K562 (cell line): ENCODE measurements at regions not wholly inside any gene's neighbourhood (a gene's known extent, or its start where the extent isn't known, plus 50 kb on each side); places are given as distances from the start of the nearest gene placed in this dataset.

Experiments
- ATAC-seq: fragments of 200-7000 bp; cut with Tn5 transposase; 3 replicates; pipeline ENCODE4 v1.9.1; 2020; ENCODE audit warnings: moderate library complexity
- BruUV-seq: library from RNA; stranded (reverse); fragments of 400-500 nt; replicated peaks from 2 replicates; lab custom pipeline; 2021; lab: Mats Ljungman, UMichigan
- CTCF ChIA-PET: fragments of 300-600 bp; formaldehyde crosslinking; extraction: SDS; loops from one replicate; lab custom pipeline; 2021; ENCODE audit warnings: low intra/inter-chr PET ratio; lab: Yijun Ruan, JAX
- POLR2A ChIA-PET: fragments of 300-600, 350-650 bp; sonication (Branson Sonifier 250); formaldehyde crosslinking; extraction: SDS; loops from one replicate; lab custom pipeline; 2021; ENCODE audit warnings: antibody characterized with exemption, inconsistent platforms; lab: Yijun Ruan, JAX
- DNase-seq, 4 experiments: peaks; one replicate each; pipeline versions ENCODE4 v3.0.0 to v3.0.0-alpha.2; 2011 to 2018; ENCODE audit warnings: low spot score in 3 of 4, mixed read lengths in 3 of 4; ENCODE audit errors: extremely low read depth in 1 of 4
- FAIRE-seq: peaks from 2 replicates; lab custom pipeline; 2011; peaks lifted over from hg19 to GRCh38; lab: Jason Lieb, UNC
- H2AFZ ChIP-seq: 2 replicates; pipeline ENCODE4 v1.6.0; 2011; ENCODE audit warnings: low read depth, low read length, control low read depth, inconsistent platforms
- H3K27ac ChIP-seq: fragments of 200-600 bp; 3 replicates; pipeline ENCODE4 v1.8.0; 2011; ENCODE audit warnings: low read depth, mild to moderate bottlenecking, control low read depth, inconsistent platforms, low read length, moderate library complexity, mixed read lengths; ENCODE audit errors: extremely low read depth
- H3K27me3 ChIP-seq, 2 experiments: fragments of 300-600 bp in 1 of 2; 2 replicates in 1 of 2; 3 replicates in 1 of 2; pipeline versions ENCODE4 v1.6.0 to v1.8.0; 2011; ENCODE audit warnings: inconsistent platforms in 2 of 2, low read length in 2 of 2, mild to moderate bottlenecking in 1 of 2, mixed read lengths in 1 of 2, moderate library complexity in 1 of 2; ENCODE audit not compliant: control insufficient read depth in 2 of 2, insufficient read depth in 2 of 2
- H3K36me3 ChIP-seq: fragments of 300-600 bp; 3 replicates; pipeline ENCODE4 v1.8.0; 2011; ENCODE audit warnings: mild to moderate bottlenecking, low read length, inconsistent platforms; ENCODE audit not compliant: control insufficient read depth, insufficient read depth
- H3K4me1 ChIP-seq, 2 experiments: fragments of 200-600 bp in 1 of 2; replicated peaks in 1 of 2; 2 replicates in 1 of 2; 3 replicates in 1 of 2; pipeline versions ENCODE4 v1.5.1 to v1.8.0; 2011; ENCODE audit warnings: inconsistent platforms in 2 of 2, low read length in 2 of 2, mild to moderate bottlenecking in 1 of 2, mixed read lengths in 1 of 2, moderate library complexity in 1 of 2; ENCODE audit not compliant: control insufficient read depth in 2 of 2, insufficient read depth in 2 of 2
- H3K4me2 ChIP-seq: 2 replicates; pipeline ENCODE4 v1.6.1; 2011; ENCODE audit warnings: low read length, control low read depth, inconsistent platforms, mixed read lengths; ENCODE audit not compliant: insufficient read depth
- H3K4me3 ChIP-seq: fragments of 200-600 bp; sonication (generic), shearing (Covaris generic); 2 replicates; pipeline ENCODE4 v1.5.1; 2016; ENCODE audit warnings: control low read depth, inconsistent platforms
- H3K79me2 ChIP-seq: fragments of 200-600 bp; 3 replicates; pipeline ENCODE4 v1.8.0; 2011; ENCODE audit warnings: low read length, inconsistent platforms; ENCODE audit not compliant: control insufficient read depth, insufficient read depth
- H3K9ac ChIP-seq, 2 experiments: 2 replicates each; pipeline versions ENCODE4 v1.6.0 to v1.6.1; 2011; ENCODE audit warnings: low read depth in 2 of 2, low read length in 2 of 2, control low read depth in 1 of 2, inconsistent platforms in 1 of 2, mild to moderate bottlenecking in 1 of 2, mixed read lengths in 1 of 2; ENCODE audit not compliant: insufficient read depth in 1 of 2
- H3K9me1 ChIP-seq: one replicate; pipeline ENCODE4 v1.6.0; 2011; ENCODE audit warnings: inconsistent platforms, mild to moderate bottlenecking, low read length, moderate library complexity; ENCODE audit not compliant: control insufficient read depth, insufficient read depth
- H3K9me3 ChIP-seq: replicated peaks from 2 replicates; pipeline ENCODE4 v1.5.1; 2011; ENCODE audit warnings: low read depth, low read length, inconsistent platforms; ENCODE audit not compliant: control insufficient read depth, insufficient read depth
- H4K20me1 ChIP-seq: replicated peaks from 2 replicates; pipeline ENCODE4 v1.6.1; 2011; ENCODE audit warnings: low read length, inconsistent platforms, mixed read lengths; ENCODE audit not compliant: control insufficient read depth, insufficient read depth
- BRCA1 ChIP-seq, 2 experiments: fragments of 450-650 bp in 1 of 2; sonication (generic) in 1 of 2; formaldehyde crosslinking in 1 of 2; IDR thresholded peaks; 2 replicates each; pipeline versions ENCODE4 v1.5.0 to v1.6.1; 2017 to 2020; ENCODE audit warnings: mild to moderate bottlenecking in 1 of 2, missing genetic modification reagents in 1 of 2
- BRD4 ChIP-seq: fragments of 200-600 bp; sonication (generic); IDR thresholded peaks from 2 replicates; pipeline ENCODE4 v1.6.1; 2017; ENCODE audit warnings: inconsistent platforms
- CEBPB ChIP-seq: fragments of 450-650 bp; IDR thresholded peaks from 2 replicates; pipeline ENCODE4 v1.6.1; 2016; ENCODE audit warnings: missing genetic modification characterization, missing compliant biosample characterization
- ESRRB ChIP-seq: fragments of 250-450 bp; sonication (Bioruptor Pico); IDR thresholded peaks from 2 replicates; pipeline ENCODE4 v1.5.0; 2020; ENCODE audit warnings: mild to moderate bottlenecking, moderate library complexity, borderline replicate concordance
- ETV1 ChIP-seq: fragments of 450-650 bp; conservative IDR thresholded peaks from 2 replicates; pipeline ENCODE4 v1.6.1; 2016; ENCODE audit warnings: missing genetic modification characterization, control low read depth, low read depth, missing compliant biosample characterization
- HOXB6 ChIP-seq: fragments of 250-450 bp; sonication (Bioruptor Pico); IDR thresholded peaks from 2 replicates; pipeline ENCODE4 v1.5.1; 2022; ENCODE audit warnings: mild to moderate bottlenecking, borderline replicate concordance
- IFI16 ChIP-seq: fragments of 250-450 bp; sonication (Bioruptor Pico); IDR thresholded peaks from 2 replicates; pipeline ENCODE4 v2.1.2; 2022; ENCODE audit warnings: mild to moderate bottlenecking, inconsistent platforms
- IRF9 ChIP-seq: fragments of 450-650 bp; IDR thresholded peaks from 2 replicates; pipeline ENCODE4 v1.6.1; 2016; ENCODE audit warnings: missing biosample characterization, missing genetic modification characterization
- NCOA1 ChIP-seq: fragments of 450-650 bp; IDR thresholded peaks from 2 replicates; pipeline ENCODE4 v1.6.1; 2016; ENCODE audit warnings: low read depth
- PHF8 ChIP-seq: fragments of 200-600 bp; sonication (generic); IDR thresholded peaks from 2 replicates; pipeline ENCODE4 v1.6.1; 2012; ENCODE audit warnings: mixed run types, mild to moderate bottlenecking, inconsistent platforms, low read length, moderate library complexity, borderline replicate concordance
- ZNF436 ChIP-seq: fragments of 250-450, 450-650 bp; sonication (Bioruptor Pico); formaldehyde crosslinking; IDR thresholded peaks from 2 replicates; pipeline ENCODE4 v1.7.0; 2020; ENCODE audit warnings: mild to moderate bottlenecking
- ZNF785 ChIP-seq: fragments of 250-450 bp; sonication (Bioruptor Pico); IDR thresholded peaks from 2 replicates; pipeline ENCODE4 v1.4.0; 2020; ENCODE audit warnings: mild to moderate bottlenecking
- in situ Hi-C: fragments of 300-500 bp; cut with MboI; formaldehyde crosslinking; loops from 4 replicates; pipeline ENCODE4 v1.15.0; 2018; ENCODE audit warnings: inconsistent platforms, mixed read lengths
- intact Hi-C: fragments of 100-400 bp; cut with micrococcal nuclease; formaldehyde crosslinking; loops from 2 replicates; pipeline ENCODE4 v1.14.2; 2022

- BruUV-seq = no TSS peak
- in situ Hi-C loops = no loop called here
- no peak overlapping the region for H3K4me2 ChIP-seq
- CTCF ChIA-PET = no interaction called here
- no peak overlapping the region for H3K9ac ChIP-seq
- POLR2A ChIA-PET = no interaction called here
- no peak for TF ChIP-seq HOXB6 (CRISPR knock-in tag)
- TF ChIP-seq CEBPB (tag) = no peak
- no peak for TF ChIP-seq IRF9
- no peak for TF ChIP-seq ETV1 (tag)
- no peak for TF ChIP-seq BRD4
- TF ChIP-seq BRCA1 (IDR thresholded peaks at IDR 0.05) = no peak
- no peak for TF ChIP-seq BRCA1 (CRISPR knock-in tag; IDR thresholded peaks at IDR 0.05)
- TF ChIP-seq ZNF785 (CRISPR knock-in tag) = no peak
- TF ChIP-seq ZNF436 (CRISPR knock-in tag) = no peak
- no peak for TF ChIP-seq ESRRB (CRISPR knock-in tag)
- TF ChIP-seq IFI16 (CRISPR knock-in tag) = no peak
- TF ChIP-seq NCOA1 = no peak
- TF ChIP-seq PHF8 = no peak
- H3K27me3 ChIP-seq = no peaks in the 10 kb centered on the region
- H4K20me1 ChIP-seq = no peaks in the 10 kb centered on the region
- no peaks in the 10 kb centered on the region for H3K9me3 ChIP-seq
- FAIRE-seq (no peak), ATAC-seq (no peak), DNase-seq (no peak)
- intact Hi-C loops = no loop called here
- H3K79me2 ChIP-seq = no peaks in the 10 kb centered on the region
- no peak overlapping the region for H3K27ac ChIP-seq
- no peaks in the 10 kb centered on the region for H3K9me1 ChIP-seq
- no peaks in the 10 kb centered on the region for H3K4me1 ChIP-seq
- H2AFZ ChIP-seq = no peak overlapping the region
- H3K36me3 ChIP-seq = no peaks in the 10 kb centered on the region
- H3K4me3 ChIP-seq = no peak overlapping the region
Measured at GRCh38 chr11:111011275-111011594, 234.3 kb upstream of the POU2AF2 start.
